Sigmoid colon (tissue), 3 donors: ENCODE measurements at regions not wholly inside any gene's neighbourhood (a gene's known extent, or its start where the extent isn't known, plus 50 kb on each side); places are given as distances from the start of the nearest gene placed in this dataset.

Experiments used
- POLR2A ChIP-seq, 2 donors: fragments of 450-650 bp; IDR thresholded peaks; one replicate each; pipeline ENCODE4 v1.6.1; 2016; ENCODE audit warnings: antibody characterized with exemption in 2 of 2, mild to moderate bottlenecking in 2 of 2, moderate library complexity in 2 of 2
- TF ChIP-seq, protein P1 (sequence below), 4 experiments: fragments of 450-650 bp in 3 of 4; fragments of 200-600 bp in 1 of 4; IDR thresholded peaks; one replicate each; pipeline ENCODE4 v1.5.1; 2016 to 2019; ENCODE audit warnings: antibody characterized with exemption in 4 of 4, mild to moderate bottlenecking in 3 of 4, moderate library complexity in 2 of 4

- TF ChIP-seq, protein P1, sequence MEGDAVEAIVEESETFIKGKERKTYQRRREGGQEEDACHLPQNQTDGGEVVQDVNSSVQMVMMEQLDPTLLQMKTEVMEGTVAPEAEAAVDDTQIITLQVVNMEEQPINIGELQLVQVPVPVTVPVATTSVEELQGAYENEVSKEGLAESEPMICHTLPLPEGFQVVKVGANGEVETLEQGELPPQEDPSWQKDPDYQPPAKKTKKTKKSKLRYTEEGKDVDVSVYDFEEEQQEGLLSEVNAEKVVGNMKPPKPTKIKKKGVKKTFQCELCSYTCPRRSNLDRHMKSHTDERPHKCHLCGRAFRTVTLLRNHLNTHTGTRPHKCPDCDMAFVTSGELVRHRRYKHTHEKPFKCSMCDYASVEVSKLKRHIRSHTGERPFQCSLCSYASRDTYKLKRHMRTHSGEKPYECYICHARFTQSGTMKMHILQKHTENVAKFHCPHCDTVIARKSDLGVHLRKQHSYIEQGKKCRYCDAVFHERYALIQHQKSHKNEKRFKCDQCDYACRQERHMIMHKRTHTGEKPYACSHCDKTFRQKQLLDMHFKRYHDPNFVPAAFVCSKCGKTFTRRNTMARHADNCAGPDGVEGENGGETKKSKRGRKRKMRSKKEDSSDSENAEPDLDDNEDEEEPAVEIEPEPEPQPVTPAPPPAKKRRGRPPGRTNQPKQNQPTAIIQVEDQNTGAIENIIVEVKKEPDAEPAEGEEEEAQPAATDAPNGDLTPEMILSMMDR (IDR thresholded peaks at IDR 0.05) = no peak
- TF ChIP-seq POLR2A (IDR thresholded peaks at IDR 0.05) = no peak
Measured at GRCh38 chr3:23648996-23649395, 156.8 kb upstream of the UBE2E1 start.
